Ovary (tissue), 3 donors: ENCODE measurements at regions not wholly inside any gene's neighbourhood (a gene's known extent, or its start where the extent isn't known, plus 50 kb on each side); places are given as distances from the start of the nearest gene placed in this dataset.

Source experiments
- CTCF ChIP-seq, 3 donors: fragments of 450-650 bp in 2 of 3; fragments of 200-600 bp in 1 of 3; IDR thresholded peaks; one replicate each; pipeline versions ENCODE4 v1.5.1 to v1.8.0; 2016 to 2022; ENCODE audit warnings: antibody characterized with exemption in 3 of 3, mild to moderate bottlenecking in 1 of 3
- EP300 ChIP-seq: sonication (generic); formaldehyde crosslinking; IDR thresholded peaks from one replicate; pipeline ENCODE4 v1.6.1; 2017; ENCODE audit warnings: antibody characterized with exemption
- donor health status: DM: no; HTN: no; CAD: no.

- TF ChIP-seq CTCF (IDR thresholded peaks at IDR 0.05) (no peak), EP300 (peak; percentile 67)
Observed at GRCh38 chr3:189099031-189099471, 72.7 kb upstream of the TPRG1 start.
